Adrenal gland (tissue), 9 donors: ENCODE measurements at regions not wholly inside any gene's neighbourhood (a gene's known extent, or its start where the extent isn't known, plus 50 kb on each side); places are given as distances from the start of the nearest gene placed in this dataset.
"Not testable (repeated sequence)": the region's sequence is repeated elsewhere in the genome, so short reads cannot be mapped to it uniquely, and the experiment has no call there.

Experiments
- DNase-seq, 7 donors: peaks; one replicate each; pipeline ENCODE4 v3.0.0-alpha.2; 2019 to 2020
- H3K27ac ChIP-seq, 5 donors: fragments of 200-600 bp; sonication (generic) in 4 of 5; 1 replicate in 3 of 5; 2 replicates in 2 of 5; pipeline versions ENCODE4 v1.5.1 to v1.8.0; 2016 to 2020; ENCODE audit warnings: mild to moderate bottlenecking in 1 of 5
- H3K27me3 ChIP-seq: fragments of 200-600 bp; 2 replicates; pipeline ENCODE4 v1.8.0; 2021
- H3K36me3 ChIP-seq, 2 donors: fragments of 200-600 bp; replicated peaks in 1 of 2; 1 replicate in 1 of 2; 2 replicates in 1 of 2; pipeline versions ENCODE4 v1.5.1 to v1.8.0; 2018 to 2022
- H3K4me1 ChIP-seq, 2 donors: fragments of 200-600 bp; replicated peaks in 1 of 2; 1 replicate in 1 of 2; 2 replicates in 1 of 2; pipeline versions ENCODE4 v1.5.1 to v1.8.0; 2018 to 2021
- H3K4me3 ChIP-seq, 4 donors: fragments of 200-600 bp; sonication (generic) in 3 of 4; one replicate each; pipeline ENCODE4 v1.5.1; 2016 to 2018
- H3K9me3 ChIP-seq, 3 donors: fragments of 200-600 bp; sonication (generic) in 1 of 3; replicated peaks in 1 of 3; 1 replicate in 2 of 3; 2 replicates in 1 of 3; pipeline versions ENCODE4 v1.5.1 to v1.8.0; 2016 to 2021
- POLR2A ChIP-seq, 2 donors: fragments of 450-650 bp; IDR thresholded peaks; one replicate each; pipeline ENCODE4 v1.6.1; 2017; ENCODE audit warnings: antibody characterized with exemption in 2 of 2, mild to moderate bottlenecking in 2 of 2, moderate library complexity in 1 of 2
- WGBS, 4 donors: extraction: QIAGEN DNeasy Blood & Tissue Kit in 2 of 4; methylation state at CpG; one replicate each; pipeline versions ENCODE4 v1.1.5 to v1.1.7; 2013 to 2017; 5-methylcytosine and 5-hydroxymethylcytosine counted together
- intact Hi-C, 2 donors: fragments of 100-400 bp; cut with DNase I; formaldehyde crosslinking; loops; one replicate each; pipeline versions ENCODE4 v1.14.1 to v1.15.0; 2022 to 2023
- TF ChIP-seq, protein P1 (sequence below), 6 experiments: fragments of 450-650 bp in 4 of 6; fragments of 200-600 bp in 2 of 6; sonication (generic) in 1 of 6; IDR thresholded peaks; 1 replicate in 5 of 6; 2 replicates in 1 of 6; pipeline versions ENCODE4 v1.5.1 to v1.8.0; 2016 to 2021; ENCODE audit warnings: antibody characterized with exemption in 6 of 6, mild to moderate bottlenecking in 2 of 6, moderate library complexity in 1 of 6
- donor health status: healthy with polysubstance abuse.
- donor health status: Bipolar disorder and iron deficiency.
- donor health status: DM: yes; HTN: yes; CAD: no.
- donor health status: DM: no; HTN: no; CAD: no.
- donor health status: DM: no; HTN: no; CAD: no.

GRCh38 chr4:3627456-3627855 lies 95.2 kb upstream of the LRPAP1 start:
- H3K4me1 ChIP-seq, H3K27ac ChIP-seq, H3K9me3 ChIP-seq, intact Hi-C loops, H3K4me3 ChIP-seq, H3K27me3 ChIP-seq, DNase-seq, H3K36me3 ChIP-seq: not testable (repeated sequence)
- WGBS, 4 donors = 80 to 93% (median 83%) methylated on average over 7 to 8 of the region's 8 CpGs

DNA sequence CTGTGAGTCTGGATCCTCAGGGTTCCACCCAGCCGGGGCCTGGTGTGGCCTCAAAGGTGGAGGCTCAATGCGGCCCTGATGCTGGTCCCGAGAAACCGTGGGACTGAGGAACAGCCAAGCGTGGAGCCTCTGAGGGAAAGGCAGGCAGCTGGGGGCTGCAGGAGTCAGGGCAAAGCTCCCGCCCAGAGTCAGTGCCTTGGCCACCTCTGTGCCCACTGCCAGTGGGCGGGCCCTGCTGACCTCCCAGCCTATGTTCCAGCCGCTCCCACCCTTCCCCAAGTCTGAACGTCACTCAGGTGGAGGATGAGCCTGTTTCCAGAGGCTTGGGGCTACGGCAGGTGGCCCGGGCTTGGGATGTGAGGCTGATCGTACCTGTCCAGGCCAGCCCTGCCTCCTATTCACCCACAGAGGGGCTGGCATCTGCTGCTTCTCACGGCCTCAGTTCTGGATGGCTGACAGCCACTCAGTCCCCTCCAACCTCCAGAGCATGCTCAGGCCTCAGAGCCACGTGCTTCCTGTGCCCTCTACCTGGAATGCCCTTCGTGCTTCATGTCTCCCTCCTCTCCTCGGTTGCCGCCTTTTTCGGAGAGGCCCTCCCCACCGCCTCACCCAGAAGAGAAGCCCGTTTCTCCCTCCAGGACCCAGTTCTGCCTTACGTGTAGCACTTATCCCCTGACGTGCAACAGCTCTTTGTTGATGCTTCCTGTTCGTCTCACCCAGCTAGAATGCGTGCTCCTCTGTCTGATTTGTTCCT lies 94.1 kb upstream of the LRPAP1 start:
- 75 to 83% (median 78%) methylated on average over 16 to 24 of the region's 24 CpGs for WGBS, 4 donors
- intact Hi-C loops, H3K27ac ChIP-seq, H3K36me3 ChIP-seq, DNase-seq, H3K27me3 ChIP-seq, H3K4me3 ChIP-seq, H3K9me3 ChIP-seq, H3K4me1 ChIP-seq: not testable (repeated sequence)

- H3K4me3 ChIP-seq, H3K36me3 ChIP-seq, H3K9me3 ChIP-seq, DNase-seq, intact Hi-C loops, H3K27ac ChIP-seq, H3K4me1 ChIP-seq, H3K27me3 ChIP-seq: not testable (repeated sequence)
- WGBS, 4 donors = 55 to 69% (median 64%) methylated on average over 5 to 8 of the region's 8 CpGs
Observed at GRCh38 chr4:3625286-3625875, 93.2 kb upstream of the LRPAP1 start.

GRCh38 chr4:3623809-3624329 lies 91.6 kb upstream of the LRPAP1 start:
- not testable (repeated sequence) for DNase-seq
- 7 to 19% (median 13%) methylated on average over 10 to 11 of the region's 11 CpGs for WGBS, 4 donors

DNA sequence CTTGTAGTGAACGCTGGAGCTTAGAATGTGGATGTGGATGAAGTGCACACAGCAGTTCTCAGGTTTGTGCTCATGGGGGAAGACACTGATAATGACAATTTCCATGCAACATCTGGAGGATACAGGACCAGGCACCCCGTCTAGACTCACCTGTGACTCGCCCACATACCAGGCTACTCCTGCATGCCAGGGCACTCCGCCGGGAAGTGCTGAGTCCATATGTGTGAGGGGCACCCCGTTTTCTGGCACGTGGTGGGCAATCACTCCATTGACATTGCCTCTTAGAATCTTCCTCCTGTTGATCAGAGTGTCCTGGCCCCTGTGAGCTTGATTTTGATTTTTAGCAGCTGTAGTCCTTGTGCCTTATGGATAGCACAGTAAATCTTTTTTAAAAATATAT lies 90.9 kb upstream of the LRPAP1 start:
- intact Hi-C loops = no loop called here
- Histone ChIP-seq H3K4me1 (no peaks in the 10 kb centered on the region), H3K9me3 (no peaks in the 10 kb centered on the region), H3K27ac (no peak overlapping the region), H3K4me3 (no peak overlapping the region), H3K36me3 (no peaks in the 10 kb centered on the region), H3K27me3 (peaks cover 6% of the 10 kb centered on the region)
- no peak for TF ChIP-seq POLR2A (IDR thresholded peaks at IDR 0.05)
- TF ChIP-seq, protein P1, sequence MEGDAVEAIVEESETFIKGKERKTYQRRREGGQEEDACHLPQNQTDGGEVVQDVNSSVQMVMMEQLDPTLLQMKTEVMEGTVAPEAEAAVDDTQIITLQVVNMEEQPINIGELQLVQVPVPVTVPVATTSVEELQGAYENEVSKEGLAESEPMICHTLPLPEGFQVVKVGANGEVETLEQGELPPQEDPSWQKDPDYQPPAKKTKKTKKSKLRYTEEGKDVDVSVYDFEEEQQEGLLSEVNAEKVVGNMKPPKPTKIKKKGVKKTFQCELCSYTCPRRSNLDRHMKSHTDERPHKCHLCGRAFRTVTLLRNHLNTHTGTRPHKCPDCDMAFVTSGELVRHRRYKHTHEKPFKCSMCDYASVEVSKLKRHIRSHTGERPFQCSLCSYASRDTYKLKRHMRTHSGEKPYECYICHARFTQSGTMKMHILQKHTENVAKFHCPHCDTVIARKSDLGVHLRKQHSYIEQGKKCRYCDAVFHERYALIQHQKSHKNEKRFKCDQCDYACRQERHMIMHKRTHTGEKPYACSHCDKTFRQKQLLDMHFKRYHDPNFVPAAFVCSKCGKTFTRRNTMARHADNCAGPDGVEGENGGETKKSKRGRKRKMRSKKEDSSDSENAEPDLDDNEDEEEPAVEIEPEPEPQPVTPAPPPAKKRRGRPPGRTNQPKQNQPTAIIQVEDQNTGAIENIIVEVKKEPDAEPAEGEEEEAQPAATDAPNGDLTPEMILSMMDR (IDR thresholded peaks at IDR 0.05) = no peak
- 61 to 76% (median 67%) methylated on average over 7 of the region's 7 CpGs for WGBS, 4 donors
- DNase-seq = no peak

More at GRCh38 chr4:3623809-3624329, 91.6 kb upstream of the LRPAP1 start:
- H3K4me1 ChIP-seq, H3K36me3 ChIP-seq, intact Hi-C loops, H3K27ac ChIP-seq, H3K9me3 ChIP-seq, H3K27me3 ChIP-seq, H3K4me3 ChIP-seq: not testable (repeated sequence)

DNA sequence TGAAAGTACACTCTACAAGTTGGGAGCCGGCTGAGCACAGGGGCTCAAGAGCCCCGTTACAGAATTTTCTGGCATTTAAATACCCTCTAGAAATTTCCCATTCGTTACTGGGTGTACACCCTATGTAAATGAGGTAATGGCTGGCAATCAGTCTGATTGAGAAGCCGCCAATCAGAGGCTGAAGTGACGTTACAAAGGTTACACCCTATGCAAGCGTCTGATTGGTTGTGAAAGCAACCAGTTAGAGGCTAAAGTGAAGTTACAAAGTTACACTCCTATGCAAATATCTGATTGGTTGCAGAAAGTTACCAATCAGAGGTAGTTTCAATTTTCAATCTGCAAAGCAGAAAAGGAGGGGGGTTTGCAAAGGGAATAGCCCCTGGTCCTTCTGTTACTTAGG lies 88.1 kb upstream of the LRPAP1 start:
- H3K9me3 ChIP-seq, DNase-seq, H3K27ac ChIP-seq, H3K36me3 ChIP-seq, intact Hi-C loops, H3K4me1 ChIP-seq, H3K4me3 ChIP-seq, H3K27me3 ChIP-seq: not testable (repeated sequence)
- 60 to 70% (median 66%) methylated on average over 6 of the region's 6 CpGs for WGBS, 4 donors

DNA sequence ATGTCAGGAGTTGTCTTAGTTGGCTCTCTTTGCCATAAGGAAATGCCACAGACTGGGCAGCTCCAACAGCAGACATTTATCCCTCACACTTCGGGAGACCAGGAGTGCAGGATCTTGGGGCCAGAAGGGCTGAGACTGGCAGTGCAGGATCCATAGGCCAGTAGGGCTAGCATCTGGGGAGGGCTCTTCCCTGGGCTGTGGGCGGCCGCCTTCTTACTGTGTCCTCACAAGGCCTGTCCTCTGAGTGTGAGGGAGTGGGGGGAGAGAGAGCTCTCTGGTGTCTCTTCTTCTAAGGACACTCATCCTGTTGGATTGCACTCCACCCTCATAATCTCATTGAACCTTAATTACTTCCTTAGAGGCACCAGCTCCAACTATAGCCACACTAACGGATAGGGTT lies 87.5 kb upstream of the LRPAP1 start:
- intact Hi-C loops, H3K27ac ChIP-seq, H3K27me3 ChIP-seq, H3K4me1 ChIP-seq, H3K4me3 ChIP-seq, H3K9me3 ChIP-seq, H3K36me3 ChIP-seq, DNase-seq: not testable (repeated sequence)
- WGBS, 4 donors = 73 to 92% (median 82%) methylated on average over 4 of the region's 4 CpGs

- DNase-seq = not testable (repeated sequence)
Observed at GRCh38 chr4:3618341-3618740, 86.1 kb upstream of the LRPAP1 start.

More at GRCh38 chr4:3618341-3618740, 86.1 kb upstream of the LRPAP1 start:
- H3K27me3 ChIP-seq, H3K36me3 ChIP-seq, H3K27ac ChIP-seq, H3K4me3 ChIP-seq, H3K4me1 ChIP-seq, H3K9me3 ChIP-seq, intact Hi-C loops: not testable (repeated sequence)
- WGBS, 4 donors = 79 to 85% (median 83%) methylated on average over 3 of the region's 3 CpGs
